NCI-H146 (cell line): ENCODE measurements at regions not wholly inside any gene's neighbourhood (a gene's known extent, or its start where the extent isn't known, plus 50 kb on each side); places are given as distances from the start of the nearest gene placed in this dataset.

Experiments used
- DNase-seq: peaks from one replicate; lab custom pipeline; 2025; lab: John Stamatoyannopoulos, UW

DNA sequence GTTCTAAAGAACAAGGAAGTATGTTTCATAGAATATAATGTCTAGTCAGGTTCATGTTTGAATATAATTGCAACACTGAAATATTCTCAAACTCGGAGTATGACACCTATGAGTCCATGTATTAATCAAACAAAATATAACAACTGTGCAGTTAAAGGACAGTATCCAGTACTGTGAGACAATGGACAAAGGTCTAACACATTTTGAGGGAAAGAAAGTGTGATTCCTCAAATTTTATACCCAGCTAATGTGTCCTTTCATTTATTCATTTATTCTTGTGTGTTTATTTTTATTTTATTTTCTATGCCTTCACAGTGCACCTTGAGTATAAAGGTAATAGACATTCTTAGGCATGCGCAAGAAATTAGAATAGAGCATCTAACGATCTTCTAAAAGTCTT is 401.0 kb upstream of the ZFHX3 start:
- DNase-seq: no peak

DNA sequence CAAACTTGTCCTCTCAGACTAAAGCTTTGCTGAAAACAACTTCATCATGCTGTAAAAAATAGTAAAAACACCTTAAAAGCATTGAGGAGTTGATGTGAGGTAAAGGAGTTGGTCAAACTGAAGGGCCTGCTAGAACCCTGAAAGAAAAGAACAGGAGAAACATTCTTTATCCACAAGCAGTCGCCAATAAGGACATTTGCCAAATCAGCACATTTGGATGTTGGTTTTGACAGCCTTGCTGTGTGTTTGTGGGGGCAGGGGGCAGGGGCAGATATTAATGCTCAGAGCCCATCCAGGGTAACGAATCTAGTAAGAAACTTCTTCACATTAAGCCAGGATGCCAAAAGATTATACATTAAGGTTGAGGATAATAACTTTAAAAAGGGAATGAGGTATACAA is 399.9 kb upstream of the ZFHX3 start:
- DNase-seq: no peak

DNA sequence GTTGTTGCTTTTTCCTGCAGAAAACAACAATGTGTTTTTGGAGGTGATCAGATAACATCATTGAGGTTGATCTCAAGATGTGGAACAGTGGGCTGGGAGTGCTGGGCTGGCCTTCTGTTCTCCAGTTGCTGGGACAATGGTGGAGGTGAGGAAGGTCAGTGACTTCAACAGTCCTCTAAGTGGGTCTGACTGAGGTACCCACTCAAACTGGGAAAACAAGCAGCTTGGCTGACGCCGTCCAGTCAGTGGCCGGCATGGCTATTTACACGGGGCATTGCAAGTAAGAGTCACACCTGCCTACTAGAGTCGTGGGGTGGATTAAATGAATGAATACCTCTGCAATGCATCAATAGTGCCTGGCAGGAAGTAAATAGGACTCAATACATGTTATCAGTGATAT is 386.7 kb upstream of the ZFHX3 start:
- no peak for DNase-seq

DNA sequence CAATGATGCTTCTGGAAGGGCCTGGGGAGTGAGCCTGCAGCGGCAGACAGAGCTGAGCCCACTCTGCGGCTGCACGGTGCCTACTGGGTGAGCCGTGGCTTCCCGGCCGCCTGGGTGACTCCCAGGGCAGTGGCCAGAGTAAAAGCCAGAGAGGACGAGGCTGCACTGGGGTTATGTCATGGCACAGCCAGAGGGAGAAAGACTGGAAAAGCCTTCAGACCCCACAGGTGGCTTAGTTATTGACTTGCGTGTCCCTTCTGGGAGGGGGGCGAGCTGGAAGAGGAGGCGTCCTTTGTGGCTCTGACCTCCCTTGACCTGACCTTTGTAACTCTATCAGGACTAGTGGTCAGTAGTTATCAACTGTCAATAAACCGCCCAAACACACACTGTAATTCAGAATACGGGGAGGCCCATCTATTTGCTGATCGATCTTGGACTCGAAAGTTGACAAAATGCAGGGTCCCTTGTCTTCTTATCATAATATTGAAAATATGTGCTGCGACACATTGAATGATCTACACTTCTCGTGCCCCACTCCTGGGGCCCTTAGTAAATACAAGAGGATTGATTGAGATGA is 385.9 kb upstream of the ZFHX3 start:
- no peak for DNase-seq

DNA sequence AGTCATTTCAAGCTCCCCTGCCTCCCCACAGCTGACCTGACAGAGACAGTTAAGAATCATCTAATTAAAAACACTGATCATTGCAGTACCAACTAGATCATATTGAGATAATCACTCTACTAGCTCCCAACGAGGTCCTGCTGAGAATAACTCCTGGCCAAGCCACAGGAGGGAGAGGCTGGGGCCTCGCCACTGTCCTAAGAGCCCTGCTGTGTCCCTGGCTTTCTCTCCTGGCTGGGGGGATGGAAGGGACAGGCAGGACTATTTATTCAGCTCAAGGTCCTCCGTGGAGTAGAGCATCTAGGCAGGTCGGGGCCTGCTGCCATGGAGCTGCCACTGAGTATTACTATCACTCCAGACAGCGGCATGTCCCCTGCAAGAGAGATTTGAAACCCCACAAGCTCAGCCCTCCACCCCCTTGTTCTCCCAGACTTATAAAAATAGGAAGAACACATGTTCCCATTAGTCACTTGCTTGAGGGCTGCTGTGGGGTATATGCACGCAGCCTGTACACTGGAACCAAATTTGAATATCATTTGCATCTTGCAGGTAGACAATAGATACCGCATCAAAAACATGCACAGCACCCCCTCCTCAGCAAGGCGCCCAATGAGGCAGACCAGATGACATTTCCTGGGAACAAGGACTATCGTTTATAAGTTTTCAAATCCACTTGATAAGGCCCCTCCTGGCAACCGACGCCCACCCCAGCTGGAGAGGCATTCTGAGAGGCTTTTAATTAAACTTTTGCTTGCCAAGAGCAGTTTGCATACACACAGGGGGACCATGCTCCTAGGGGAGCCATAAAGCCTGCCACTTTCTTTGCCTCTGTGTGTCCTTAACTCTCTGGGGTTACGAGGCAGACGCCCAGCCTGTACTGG is 385.2 kb upstream of the ZFHX3 start:
- no peak for DNase-seq

DNA sequence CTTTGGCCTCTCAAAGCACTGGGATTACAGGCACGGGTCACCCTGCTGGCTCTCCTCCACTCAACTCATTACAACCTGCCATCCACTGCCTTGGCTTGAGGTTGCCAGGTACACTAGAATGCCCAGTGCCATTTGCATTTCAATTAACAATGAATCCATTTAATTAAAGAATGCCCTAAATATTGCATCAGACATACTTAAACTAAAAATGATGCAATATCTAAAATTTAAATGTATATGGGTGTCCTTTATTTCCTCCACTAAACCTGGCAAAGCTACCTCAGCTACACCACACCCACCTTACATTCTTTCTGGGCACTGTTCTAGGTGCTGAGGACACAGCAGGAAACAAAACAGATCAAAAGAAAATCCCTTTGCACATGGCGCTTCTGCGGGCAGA is 382.2 kb upstream of the ZFHX3 start:
- no peak for DNase-seq

DNA sequence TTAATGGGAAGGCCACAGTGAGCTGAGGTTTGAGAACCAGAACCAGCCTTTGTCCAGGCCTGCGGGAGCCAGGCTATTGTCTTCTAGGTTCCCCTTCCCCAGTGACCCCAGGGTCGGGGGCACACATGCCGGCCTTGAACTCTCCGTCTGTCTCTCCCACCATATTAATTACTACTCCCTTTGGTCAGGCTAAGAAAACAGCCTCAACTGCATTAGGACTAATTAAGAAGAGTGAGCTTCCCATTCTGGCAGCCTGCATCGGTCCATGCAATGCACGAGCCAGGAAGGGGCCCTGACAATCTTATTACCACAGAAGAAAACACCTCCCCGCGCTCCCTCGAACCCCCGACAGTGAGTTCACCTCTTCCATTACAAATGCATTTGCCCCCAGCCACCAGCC is 380.2 kb upstream of the ZFHX3 start:
- DNase-seq: no peak

DNA sequence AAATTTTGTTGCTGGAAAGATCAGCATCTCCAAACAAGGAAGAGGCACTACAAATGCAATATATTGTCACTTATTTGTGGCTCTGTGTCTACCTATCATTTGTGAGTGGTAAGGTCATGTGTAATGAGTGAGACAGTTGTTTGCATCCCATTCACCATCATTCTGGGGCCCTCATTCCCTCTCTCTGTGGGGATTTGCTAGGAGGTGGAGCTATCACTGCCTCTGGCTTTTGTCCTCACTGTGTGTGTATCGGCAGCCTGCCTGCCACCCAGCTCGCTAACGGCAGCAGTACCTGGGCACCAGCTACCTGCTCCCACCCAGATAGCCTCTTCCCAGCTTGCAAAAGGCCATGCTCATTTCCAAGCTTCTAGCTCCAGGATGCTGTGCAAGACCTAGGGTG is 379.2 kb upstream of the ZFHX3 start:
- no peak for DNase-seq

DNA sequence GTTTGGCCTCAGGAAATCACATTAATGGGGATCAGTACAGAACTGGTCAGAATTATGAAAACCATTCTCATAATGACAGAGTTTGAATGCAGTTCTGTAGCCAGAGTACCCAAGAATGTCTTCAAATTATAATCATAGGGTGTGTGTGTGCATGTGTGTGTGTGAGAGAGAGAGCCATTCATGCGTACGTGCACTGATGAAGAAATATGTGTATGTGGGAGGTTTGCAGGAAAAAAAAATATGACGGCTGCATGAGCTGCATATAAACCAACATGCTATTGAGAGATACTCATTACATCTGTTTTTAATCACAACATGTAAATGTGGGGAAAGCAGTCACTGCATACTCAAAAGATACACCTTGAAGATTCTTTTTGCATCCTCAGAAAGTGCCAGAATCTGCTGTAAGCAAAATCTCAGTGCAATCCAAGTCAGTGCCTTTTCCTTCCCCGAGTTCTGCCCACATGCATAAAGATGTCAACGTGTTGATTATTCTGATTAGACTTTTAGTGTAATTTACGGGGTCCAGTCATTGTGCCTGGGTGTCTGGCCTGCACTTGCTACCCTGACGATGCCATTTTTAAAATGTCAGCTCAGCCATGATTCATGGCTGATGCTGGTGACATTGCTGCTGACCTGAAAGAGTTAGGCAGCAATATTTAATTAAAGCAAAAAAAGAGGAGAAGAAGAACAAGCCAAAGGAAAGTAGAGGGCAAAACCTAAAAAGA is 378.7 kb upstream of the ZFHX3 start:
- DNase-seq: no peak

DNA sequence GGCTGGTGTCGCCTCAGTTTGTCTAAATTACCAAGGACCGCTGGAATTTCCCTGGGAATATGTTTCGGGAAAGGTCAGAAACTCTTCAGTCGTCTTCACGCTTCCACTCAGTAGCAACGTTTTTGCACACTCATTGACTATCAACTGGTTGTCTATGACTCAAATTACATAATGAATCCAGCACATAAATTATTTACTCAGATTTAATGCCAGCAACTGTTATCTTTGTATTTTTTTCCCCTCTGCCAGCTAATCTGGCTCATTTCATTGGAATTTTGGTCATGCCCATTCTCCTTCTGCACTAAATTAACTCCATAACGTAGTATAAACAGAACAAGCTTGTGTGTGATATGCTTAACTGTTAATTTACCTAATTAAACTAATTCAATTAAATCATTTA is 372.7 kb upstream of the ZFHX3 start:
- DNase-seq: no peak

DNA sequence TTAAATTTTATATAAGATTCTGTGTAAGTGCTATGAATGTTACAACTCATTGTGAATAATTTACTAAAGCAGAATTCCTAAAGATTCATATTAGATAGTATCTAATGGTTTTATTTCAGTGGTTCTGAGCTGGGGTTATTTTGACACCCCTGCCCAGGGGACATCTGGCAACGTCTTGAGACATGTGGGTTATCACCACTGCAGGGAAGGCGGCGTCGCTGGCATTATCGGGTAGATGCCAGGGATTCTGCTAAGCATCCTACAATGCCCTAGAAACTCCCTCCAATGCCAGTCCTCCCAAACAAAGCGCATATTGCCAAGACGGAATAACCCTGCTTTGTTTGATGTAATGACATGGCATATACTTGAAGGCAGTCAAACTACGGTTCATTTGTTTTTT is 372.3 kb upstream of the ZFHX3 start:
- no peak for DNase-seq

DNA sequence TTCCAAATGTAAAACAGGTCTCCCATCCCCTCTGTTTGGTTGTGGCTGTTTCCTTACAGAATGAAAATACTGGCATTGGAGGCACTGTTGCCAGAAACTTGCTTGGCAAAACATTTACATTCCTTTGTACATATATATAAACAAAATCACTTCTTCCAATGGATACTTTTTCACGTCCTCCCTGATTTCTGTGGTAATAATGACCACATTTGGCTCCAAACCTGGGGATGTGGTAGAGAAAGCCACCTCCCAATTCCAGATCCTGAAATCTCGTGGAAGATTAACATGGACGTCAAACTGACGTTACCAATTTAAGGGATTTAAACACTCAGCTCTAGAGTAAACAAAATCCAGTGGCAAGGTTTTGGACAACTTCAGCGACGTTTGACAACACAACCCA is 370.8 kb upstream of the ZFHX3 start:
- no peak for DNase-seq

DNA sequence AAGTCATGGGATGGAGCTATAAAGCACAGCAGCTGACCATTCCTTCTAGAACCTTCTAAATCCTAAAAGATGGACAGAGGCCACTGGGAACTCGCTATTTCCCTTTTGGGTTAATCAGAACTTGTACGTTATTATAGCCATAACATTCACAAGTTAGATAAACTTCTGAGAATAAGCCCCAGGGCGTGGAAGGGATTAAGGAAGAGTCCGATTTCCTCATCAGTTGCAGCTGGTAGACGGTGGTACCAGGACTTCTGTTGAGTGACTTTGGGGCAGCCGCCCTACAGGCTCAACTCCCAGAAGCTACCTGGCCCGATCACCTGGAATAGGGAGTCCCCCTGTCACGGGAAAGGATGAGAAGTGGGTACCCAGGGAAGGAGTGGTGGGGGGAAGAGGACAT is 370.1 kb upstream of the ZFHX3 start:
- DNase-seq: no peak

DNA sequence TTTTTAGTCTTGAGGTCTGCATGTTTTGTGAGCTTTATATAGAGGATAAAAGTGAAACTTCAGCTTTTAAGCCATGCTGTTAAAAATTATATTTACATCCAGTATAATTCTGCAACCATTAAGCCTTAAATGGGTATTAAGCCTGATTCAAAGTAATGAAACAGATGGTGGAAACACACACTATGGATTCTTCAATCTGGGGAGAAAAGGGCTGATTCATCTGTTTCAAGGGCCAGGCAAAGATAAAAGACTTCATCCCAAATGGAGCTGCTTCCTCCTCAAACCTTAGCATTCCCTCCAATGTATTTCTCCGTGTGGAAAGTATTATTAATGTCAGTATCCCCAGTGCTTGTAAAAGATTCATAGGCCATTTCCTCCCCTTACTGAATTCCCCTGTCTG is 367.4 kb upstream of the ZFHX3 start:
- no peak for DNase-seq

DNA sequence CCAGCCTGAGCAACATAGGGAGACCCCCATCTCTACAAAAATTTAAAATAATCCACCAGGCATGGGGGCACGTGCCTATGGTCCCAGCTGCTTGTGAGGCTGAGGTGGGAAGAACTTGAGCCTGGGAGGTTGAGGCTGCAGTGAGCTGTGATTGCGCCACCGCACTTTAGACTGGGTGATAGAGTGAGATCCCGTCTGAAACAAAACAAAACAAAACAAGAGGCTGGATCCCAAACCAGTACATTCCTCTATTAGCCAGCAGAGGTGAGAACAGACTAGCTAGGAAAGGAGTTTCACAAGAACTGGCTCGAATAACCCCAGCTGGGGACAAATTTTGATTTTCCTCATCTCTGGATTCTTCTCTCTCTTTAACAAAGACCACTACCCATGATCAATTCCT is 366.7 kb upstream of the ZFHX3 start:
- DNase-seq: no peak

DNA sequence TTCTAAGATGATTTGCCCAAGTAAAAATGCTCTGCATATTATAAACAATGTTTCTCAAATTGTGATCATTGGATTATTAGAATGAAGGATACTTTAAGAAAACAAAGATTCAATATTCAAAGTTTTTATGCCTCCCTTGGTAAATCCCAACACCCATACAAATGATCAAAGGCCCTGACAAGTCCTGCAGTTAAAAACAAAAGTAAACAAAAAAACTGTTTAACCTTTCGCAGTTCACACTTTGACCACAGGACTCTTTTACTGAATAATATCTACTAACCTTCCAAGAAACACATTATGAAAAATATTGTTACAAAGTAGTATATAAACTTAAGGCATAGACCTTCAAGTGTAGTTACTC is 365.9 kb upstream of the ZFHX3 start:
- DNase-seq: no peak

DNA sequence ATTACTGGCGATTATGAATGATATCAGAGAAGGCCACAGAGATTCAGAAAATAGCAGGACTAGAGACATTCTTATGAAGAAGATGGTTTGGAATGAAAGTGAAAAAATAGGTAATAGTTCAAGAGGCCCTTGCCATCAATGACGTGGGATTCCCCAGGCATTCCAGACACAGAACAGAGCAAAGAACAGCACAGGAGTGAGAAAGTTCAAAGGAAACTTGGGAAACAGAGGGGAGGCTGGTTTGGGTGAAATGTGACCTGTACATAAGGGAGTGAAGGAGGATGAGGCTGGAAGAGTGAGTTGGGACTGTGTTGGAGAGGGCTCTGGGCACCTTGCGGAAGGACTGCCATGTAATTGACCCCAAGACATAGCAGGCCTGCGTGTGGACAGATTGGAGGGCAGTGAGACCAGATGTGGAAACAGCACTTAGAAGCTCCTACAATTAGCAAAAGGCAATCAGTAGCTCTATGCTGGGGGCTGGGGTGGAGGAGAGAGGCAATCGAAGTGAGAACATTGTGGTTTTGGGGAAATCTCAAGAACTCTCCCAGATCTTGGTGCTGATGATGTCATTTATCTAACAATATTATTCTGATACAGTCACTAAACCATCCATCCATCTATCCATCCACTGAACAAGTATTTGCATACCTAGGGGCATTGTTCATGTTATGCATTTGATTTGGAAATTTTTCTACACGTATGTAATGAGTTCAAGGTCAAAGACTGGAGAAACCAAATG is 365.3 kb upstream of the ZFHX3 start:
- DNase-seq: no peak

DNA sequence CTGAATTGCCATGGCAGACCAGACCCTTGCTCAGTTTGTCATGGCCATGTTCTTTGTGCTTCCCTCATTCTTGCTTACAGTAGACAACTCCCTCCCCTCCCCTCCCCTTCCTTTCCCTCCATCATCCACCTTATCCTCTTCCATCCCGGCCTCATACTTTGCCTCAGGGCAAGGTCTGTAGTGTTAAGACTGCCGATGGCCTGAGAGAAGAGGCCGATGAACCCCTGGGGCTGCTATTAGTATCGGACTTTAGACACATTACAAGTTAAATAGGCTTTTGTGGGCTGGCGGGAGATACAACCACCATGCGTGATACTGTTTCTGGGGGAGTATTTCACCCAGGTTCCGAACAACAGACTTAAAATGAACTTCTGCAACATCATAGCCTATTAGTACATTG is 364.5 kb upstream of the ZFHX3 start:
- no peak for DNase-seq

DNA sequence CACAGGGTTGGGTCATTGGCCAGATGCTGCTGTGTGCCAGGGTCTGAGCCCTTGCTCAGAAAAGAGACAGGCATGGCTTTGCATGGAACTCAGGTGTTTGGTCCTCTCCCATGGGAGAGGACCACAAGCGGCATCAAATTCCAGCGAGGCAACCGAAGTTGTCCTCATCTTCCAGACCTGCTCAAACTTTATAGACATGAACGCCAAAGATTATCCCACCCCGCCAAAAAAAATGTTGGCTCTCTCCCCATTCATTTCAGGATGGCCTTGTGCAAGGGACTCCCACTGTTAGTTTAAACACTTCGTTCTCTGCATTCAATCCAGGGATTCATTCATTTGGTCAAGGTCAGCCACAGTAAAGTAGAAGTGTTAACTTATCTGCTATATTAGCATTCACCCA is 360.8 kb upstream of the ZFHX3 start:
- DNase-seq: no peak

DNA sequence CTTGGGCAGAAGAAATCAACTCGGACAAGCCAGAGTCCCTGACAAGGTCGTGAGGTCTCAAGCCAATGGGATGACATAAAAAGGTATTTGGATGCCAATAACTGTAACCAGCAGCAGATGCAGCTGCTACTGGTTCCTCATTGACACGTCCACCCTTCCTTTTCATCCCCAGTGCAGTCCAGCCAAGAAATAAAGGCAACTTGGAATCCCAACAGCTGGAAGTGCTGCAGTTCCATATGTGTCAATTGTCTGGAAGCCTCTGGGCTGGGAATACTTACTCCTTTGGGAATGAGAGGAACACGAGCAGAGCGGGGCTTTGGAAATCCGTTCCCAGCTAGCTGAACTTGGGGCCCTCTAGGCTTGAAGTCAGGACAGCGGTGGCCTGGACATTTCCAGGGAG is 360.4 kb upstream of the ZFHX3 start:
- no peak for DNase-seq

DNA sequence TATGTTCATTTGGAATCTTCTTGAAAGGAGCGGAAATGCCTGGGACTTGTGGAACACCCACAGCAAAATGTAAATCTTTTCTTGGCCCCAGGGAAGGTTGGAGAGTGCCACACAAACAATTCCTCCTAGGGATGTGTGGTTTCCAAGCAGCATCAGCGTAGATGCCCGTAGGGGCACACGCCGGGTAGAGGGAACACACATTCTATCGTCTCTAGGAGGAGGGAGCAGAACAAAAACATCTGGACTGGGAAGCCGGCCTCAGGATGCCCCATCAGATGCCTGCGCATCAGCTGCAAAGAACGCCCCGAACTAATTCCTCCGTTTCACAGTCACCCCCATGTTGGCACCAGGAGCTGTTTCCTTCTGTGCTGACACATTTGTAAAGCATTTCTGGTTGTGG is 357.9 kb upstream of the ZFHX3 start:
- DNase-seq: no peak

DNA sequence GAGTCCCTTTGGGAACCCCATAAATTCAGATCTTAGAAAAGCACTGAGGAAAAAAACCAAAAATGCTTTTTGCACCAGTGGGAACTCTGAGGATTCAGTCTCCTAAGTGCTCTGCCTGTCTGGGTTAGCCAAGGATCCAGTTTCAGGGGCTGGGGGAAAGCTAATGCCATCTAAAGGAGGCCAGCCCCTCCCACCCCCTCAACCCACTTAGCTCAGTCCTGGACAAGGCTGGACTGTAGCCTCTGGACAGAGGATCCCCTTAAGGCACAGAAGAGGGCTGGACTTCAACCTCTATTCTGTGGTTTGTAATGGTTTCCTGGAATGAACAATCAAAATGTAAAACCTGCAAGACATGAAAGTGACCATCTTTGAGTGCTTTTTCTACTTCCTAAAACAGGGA is 356.1 kb upstream of the ZFHX3 start:
- no peak for DNase-seq

DNA sequence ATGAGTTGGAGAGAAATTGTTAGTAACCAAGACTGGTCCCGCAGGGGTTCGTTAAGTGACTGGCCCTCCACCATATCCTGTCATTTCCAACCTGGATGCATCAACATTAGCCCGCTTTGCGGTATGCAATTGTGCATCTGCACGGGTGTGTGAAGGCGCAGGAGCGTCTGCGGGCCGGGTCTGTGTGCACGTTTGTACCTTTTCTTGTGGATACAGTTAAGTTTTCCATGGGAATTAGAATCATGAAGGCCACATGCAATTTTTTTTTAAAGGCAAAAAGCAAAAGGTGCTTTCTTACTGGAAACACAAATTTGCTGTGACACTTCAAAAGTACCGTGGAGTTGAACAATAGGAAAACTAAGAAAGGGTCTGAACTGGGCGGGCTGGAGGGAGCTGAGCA is 355.4 kb upstream of the ZFHX3 start:
- no peak for DNase-seq
